IMR-90 (cell line): ENCODE measurements at regions not wholly inside any gene's neighbourhood (a gene's known extent, or its start where the extent isn't known, plus 50 kb on each side); places are given as distances from the start of the nearest gene placed in this dataset.

Source experiments
- BHLHE40 ChIP-seq: fragments of 150-350 bp; IDR thresholded peaks from 2 replicates; pipeline ENCODE4 v1.6.1; 2016; ENCODE audit warnings: mild to moderate bottlenecking, low read depth, low read length
- MAFK ChIP-seq: IDR thresholded peaks from 2 replicates; pipeline ENCODE4 v1.6.1; 2012; ENCODE audit warnings: low read depth, low read length, improper control_type of control experiment
- MXI1 ChIP-seq: IDR thresholded peaks from 2 replicates; pipeline ENCODE4 v1.6.1; 2012; ENCODE audit warnings: low read depth, mild to moderate bottlenecking, low read length, moderate library complexity, borderline replicate concordance
- POLR2A ChIP-seq: IDR thresholded peaks from 2 replicates; pipeline ENCODE4 v1.6.1; 2012; ENCODE audit warnings: mild to moderate bottlenecking, low read depth, low read length
- RAD21 ChIP-seq: IDR thresholded peaks from 2 replicates; pipeline ENCODE4 v1.6.1; 2012; ENCODE audit warnings: low read length, improper control_type of control experiment
- RCOR1 ChIP-seq: IDR thresholded peaks from 2 replicates; pipeline ENCODE4 v1.6.1; 2012; ENCODE audit warnings: mild to moderate bottlenecking, low read length, improper control_type of control experiment; ENCODE audit not compliant: insufficient replicate concordance
- RFX5 ChIP-seq: IDR thresholded peaks from 2 replicates; pipeline ENCODE4 v1.8.0; 2012; ENCODE audit warnings: low read depth, mild to moderate bottlenecking, low read length, moderate library complexity
- SMC3 ChIP-seq: fragments of 150-350 bp; IDR thresholded peaks from 2 replicates; pipeline ENCODE4 v1.6.1; 2016; ENCODE audit warnings: low read depth, mild to moderate bottlenecking, antibody characterized with exemption, low read length, moderate library complexity
- TF ChIP-seq, protein P1 (sequence below): conservative IDR thresholded peaks from 2 replicates; pipeline ENCODE4 v1.5.1; 2012; ENCODE audit warnings: mild to moderate bottlenecking, low read depth, low read length, improper control_type of control experiment

GRCh38 chr13:31670831-31671617 is 68.3 kb upstream of the RXFP2 start:
- TF ChIP-seq, protein P1, sequence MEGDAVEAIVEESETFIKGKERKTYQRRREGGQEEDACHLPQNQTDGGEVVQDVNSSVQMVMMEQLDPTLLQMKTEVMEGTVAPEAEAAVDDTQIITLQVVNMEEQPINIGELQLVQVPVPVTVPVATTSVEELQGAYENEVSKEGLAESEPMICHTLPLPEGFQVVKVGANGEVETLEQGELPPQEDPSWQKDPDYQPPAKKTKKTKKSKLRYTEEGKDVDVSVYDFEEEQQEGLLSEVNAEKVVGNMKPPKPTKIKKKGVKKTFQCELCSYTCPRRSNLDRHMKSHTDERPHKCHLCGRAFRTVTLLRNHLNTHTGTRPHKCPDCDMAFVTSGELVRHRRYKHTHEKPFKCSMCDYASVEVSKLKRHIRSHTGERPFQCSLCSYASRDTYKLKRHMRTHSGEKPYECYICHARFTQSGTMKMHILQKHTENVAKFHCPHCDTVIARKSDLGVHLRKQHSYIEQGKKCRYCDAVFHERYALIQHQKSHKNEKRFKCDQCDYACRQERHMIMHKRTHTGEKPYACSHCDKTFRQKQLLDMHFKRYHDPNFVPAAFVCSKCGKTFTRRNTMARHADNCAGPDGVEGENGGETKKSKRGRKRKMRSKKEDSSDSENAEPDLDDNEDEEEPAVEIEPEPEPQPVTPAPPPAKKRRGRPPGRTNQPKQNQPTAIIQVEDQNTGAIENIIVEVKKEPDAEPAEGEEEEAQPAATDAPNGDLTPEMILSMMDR, result no peak
- TF ChIP-seq MXI1, result no peak
- TF ChIP-seq MAFK, result no peak
- TF ChIP-seq RFX5, result no peak
- no peak for TF ChIP-seq POLR2A
- no peak for TF ChIP-seq BHLHE40
- no peak for TF ChIP-seq SMC3
- TF ChIP-seq RAD21, result no peak
- no peak for TF ChIP-seq RCOR1
